ENCODE measurements at regions not wholly inside any gene's neighbourhood (a gene's known extent, or its start where the extent isn't known, plus 50 kb on each side); places are given as distances from the start of the nearest gene placed in this dataset.

DNA sequence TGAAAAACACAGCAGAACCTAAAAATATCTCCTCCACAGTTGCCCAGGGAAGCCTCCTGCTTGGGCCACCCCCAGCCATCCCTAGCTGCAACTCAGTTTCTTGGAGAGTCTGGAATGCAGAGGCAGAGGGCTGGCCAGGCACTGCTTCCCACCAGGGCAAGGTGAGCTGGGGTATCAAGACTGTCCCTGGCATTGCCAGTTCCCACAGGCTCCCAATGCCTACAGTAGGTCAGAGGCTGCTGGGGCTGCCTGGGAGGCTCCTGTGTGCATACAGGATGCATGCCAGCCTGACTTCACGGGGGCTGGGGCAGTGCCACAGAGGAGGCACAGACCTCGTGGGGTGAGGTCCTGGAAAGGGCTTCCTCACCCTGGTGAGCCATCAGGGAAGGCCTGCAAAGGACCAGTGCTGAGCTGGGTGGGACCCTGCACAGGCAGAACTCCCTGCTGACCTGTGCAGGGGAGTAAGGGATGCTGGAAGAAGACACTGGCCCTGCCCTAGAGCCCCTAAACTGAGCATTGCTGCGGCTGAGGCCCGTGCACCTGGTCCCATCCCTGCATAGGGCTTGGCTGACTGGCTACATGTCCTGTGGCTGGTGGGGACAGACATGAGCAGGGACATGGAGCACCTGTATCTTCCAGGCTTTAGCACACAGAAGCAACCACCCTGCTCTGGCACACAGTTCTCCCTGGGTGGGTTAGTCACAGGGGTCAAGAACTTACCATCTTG is 121.9 kb upstream of the RET start (continued):
- TF ChIP-seq, protein P1, sequence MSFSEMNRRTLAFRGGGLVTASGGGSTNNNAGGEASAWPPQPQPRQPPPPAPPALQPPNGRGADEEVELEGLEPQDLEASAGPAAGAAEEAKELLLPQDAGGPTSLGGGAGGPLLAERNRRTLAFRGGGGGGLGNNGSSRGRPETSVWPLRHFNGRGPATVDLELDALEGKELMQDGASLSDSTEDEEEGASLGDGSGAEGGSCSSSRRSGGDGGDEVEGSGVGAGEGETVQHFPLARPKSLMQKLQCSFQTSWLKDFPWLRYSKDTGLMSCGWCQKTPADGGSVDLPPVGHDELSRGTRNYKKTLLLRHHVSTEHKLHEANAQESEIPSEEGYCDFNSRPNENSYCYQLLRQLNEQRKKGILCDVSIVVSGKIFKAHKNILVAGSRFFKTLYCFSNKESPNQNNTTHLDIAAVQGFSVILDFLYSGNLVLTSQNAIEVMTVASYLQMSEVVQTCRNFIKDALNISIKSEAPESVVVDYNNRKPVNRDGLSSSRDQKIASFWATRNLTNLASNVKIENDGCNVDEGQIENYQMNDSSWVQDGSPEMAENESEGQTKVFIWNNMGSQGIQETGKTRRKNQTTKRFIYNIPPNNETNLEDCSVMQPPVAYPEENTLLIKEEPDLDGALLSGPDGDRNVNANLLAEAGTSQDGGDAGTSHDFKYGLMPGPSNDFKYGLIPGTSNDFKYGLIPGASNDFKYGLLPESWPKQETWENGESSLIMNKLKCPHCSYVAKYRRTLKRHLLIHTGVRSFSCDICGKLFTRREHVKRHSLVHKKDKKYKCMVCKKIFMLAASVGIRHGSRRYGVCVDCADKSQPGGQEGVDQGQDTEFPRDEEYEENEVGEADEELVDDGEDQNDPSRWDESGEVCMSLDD (tag by site-specific recombination; IDR thresholded peaks at IDR 0.05), result no peak
- TF ChIP-seq ZNF776 (tag by site-specific recombination; IDR thresholded peaks at IDR 0.05; ENCODE audit: borderline replicate concordance) (no peak), ZNF394 (tag by site-specific recombination; IDR thresholded peaks at IDR 0.05; ENCODE audit: borderline replicate concordance) (no peak), ZNF747 (tag by site-specific recombination; IDR thresholded peaks at IDR 0.05) (no peak), EGR2 (tag by site-specific recombination; IDR thresholded peaks at IDR 0.05; ENCODE audit: low read depth) (no peak)
- TF ChIP-seq, protein P2, sequence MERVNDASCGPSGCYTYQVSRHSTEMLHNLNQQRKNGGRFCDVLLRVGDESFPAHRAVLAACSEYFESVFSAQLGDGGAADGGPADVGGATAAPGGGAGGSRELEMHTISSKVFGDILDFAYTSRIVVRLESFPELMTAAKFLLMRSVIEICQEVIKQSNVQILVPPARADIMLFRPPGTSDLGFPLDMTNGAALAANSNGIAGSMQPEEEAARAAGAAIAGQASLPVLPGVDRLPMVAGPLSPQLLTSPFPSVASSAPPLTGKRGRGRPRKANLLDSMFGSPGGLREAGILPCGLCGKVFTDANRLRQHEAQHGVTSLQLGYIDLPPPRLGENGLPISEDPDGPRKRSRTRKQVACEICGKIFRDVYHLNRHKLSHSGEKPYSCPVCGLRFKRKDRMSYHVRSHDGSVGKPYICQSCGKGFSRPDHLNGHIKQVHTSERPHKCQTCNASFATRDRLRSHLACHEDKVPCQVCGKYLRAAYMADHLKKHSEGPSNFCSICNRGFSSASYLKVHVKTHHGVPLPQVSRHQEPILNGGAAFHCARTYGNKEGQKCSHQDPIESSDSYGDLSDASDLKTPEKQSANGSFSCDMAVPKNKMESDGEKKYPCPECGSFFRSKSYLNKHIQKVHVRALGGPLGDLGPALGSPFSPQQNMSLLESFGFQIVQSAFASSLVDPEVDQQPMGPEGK (tag by site-specific recombination; IDR thresholded peaks at IDR 0.05), result no peak
- TF ChIP-seq, protein P3, sequence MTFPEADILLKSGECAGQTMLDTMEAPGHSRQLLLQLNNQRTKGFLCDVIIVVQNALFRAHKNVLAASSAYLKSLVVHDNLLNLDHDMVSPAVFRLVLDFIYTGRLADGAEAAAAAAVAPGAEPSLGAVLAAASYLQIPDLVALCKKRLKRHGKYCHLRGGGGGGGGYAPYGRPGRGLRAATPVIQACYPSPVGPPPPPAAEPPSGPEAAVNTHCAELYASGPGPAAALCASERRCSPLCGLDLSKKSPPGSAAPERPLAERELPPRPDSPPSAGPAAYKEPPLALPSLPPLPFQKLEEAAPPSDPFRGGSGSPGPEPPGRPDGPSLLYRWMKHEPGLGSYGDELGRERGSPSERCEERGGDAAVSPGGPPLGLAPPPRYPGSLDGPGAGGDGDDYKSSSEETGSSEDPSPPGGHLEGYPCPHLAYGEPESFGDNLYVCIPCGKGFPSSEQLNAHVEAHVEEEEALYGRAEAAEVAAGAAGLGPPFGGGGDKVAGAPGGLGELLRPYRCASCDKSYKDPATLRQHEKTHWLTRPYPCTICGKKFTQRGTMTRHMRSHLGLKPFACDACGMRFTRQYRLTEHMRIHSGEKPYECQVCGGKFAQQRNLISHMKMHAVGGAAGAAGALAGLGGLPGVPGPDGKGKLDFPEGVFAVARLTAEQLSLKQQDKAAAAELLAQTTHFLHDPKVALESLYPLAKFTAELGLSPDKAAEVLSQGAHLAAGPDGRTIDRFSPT (tag by site-specific recombination; IDR thresholded peaks at IDR 0.05), result no peak
- TF ChIP-seq, protein P4, sequence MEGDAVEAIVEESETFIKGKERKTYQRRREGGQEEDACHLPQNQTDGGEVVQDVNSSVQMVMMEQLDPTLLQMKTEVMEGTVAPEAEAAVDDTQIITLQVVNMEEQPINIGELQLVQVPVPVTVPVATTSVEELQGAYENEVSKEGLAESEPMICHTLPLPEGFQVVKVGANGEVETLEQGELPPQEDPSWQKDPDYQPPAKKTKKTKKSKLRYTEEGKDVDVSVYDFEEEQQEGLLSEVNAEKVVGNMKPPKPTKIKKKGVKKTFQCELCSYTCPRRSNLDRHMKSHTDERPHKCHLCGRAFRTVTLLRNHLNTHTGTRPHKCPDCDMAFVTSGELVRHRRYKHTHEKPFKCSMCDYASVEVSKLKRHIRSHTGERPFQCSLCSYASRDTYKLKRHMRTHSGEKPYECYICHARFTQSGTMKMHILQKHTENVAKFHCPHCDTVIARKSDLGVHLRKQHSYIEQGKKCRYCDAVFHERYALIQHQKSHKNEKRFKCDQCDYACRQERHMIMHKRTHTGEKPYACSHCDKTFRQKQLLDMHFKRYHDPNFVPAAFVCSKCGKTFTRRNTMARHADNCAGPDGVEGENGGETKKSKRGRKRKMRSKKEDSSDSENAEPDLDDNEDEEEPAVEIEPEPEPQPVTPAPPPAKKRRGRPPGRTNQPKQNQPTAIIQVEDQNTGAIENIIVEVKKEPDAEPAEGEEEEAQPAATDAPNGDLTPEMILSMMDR (tag by site-specific recombination; IDR thresholded peaks at IDR 0.05), result no peak

DNA sequence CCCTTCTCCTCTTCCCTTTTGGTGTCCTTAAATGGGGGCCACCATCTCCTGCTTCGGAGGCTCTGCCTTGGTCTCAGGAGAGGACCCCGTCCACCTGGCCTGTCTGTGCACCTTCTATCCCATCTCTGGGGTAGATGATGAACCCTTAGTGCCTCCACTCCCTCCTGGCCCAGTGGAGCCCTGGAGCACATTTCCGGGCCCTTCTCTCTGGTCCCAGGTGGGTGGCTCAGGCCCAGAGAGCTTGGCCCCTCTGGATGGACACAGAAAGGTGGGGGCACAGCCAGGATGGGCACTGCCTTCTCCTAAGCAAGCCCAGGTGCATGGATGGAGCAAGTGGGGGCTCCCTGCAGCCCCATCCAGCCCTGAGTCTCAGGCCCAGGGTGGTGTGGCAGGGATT is 121.4 kb upstream of the RET start:
- no peaks in the 10 kb centered on the region; the same call in 1 of the 2 replicates for H3K4me1 ChIP-seq (ENCODE audit: control insufficient read depth, insufficient read depth, low read length)
- CTCF ChIA-PET, result interaction anchor here (0.7 kb wide), 1 partner anchor 58 kb away, joined by 4 read pairs; no protein-coding TSS in a partner anchor
- no peak overlapping the region for H3K4me3 ChIP-seq (ENCODE audit: low read depth, low read length)
- H3K36me3 ChIP-seq (ENCODE audit: control insufficient read depth in 2 of 2, insufficient read depth in 1 of 2, low read length in 2 of 2), result no peaks in the 10 kb centered on the region
- POLR2A ChIA-PET, result no interaction called here
- no peak overlapping the region for H3K27ac ChIP-seq (ENCODE audit: extremely low read depth, low read depth, low read length)
- no peaks in the 10 kb centered on the region for H3K9me3 ChIP-seq (ENCODE audit: control insufficient read depth, insufficient read depth, low read depth, low read length)
- TF ChIP-seq, protein P5, sequence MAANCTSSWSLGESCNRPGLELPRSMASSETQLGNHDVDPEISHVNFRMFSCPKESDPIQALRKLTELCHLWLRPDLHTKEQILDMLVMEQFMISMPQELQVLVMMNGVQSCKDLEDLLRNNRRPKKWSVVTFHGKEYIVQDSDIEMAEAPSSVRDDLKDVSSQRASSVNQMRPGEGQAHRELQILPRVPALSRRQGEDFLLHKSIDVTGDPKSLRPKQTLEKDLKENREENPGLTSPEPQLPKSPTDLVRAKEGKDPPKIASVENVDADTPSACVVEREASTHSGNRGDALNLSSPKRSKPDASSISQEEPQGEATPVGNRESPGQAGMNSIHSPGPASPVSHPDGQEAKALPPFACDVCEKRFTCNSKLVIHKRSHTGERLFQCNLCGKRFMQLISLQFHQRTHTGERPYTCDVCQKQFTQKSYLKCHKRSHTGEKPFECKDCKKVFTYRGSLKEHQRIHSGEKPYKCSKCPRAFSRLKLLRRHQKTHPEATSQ (tag by site-specific recombination; IDR thresholded peaks at IDR 0.05), result no peak
- TF ChIP-seq ZSCAN23 (tag by site-specific recombination; IDR thresholded peaks at IDR 0.05) (no peak), ZNF654 (tag by site-specific recombination; IDR thresholded peaks at IDR 0.05; ENCODE audit: low read depth) (no peak), ZBTB17 (tag by site-specific recombination; IDR thresholded peaks at IDR 0.05) (no peak), ZNF558 (tag by site-specific recombination; IDR thresholded peaks at IDR 0.05) (no peak), KLF9 (tag by site-specific recombination; IDR thresholded peaks at IDR 0.05; ENCODE audit: low read depth) (no peak), ZNF549 (tag by site-specific recombination; IDR thresholded peaks at IDR 0.05) (no peak), ZNF146 (tag by site-specific recombination; IDR thresholded peaks at IDR 0.05) (no peak), ZNF37A (tag by site-specific recombination; IDR thresholded peaks at IDR 0.05) (no peak), ZNF10 (tag by site-specific recombination; IDR thresholded peaks at IDR 0.05) (no peak), ZNF521 (tag by site-specific recombination; IDR thresholded peaks at IDR 0.05) (no peak), ZNF248 (tag by site-specific recombination; IDR thresholded peaks at IDR 0.05) (no peak), BCL11A (tag by site-specific recombination; IDR thresholded peaks at IDR 0.05; ENCODE audit: low read depth) (no peak), ZNF24 (tag by site-specific recombination; IDR thresholded peaks at IDR 0.05) (no peak), ZNF138 (tag by site-specific recombination; IDR thresholded peaks at IDR 0.05; ENCODE audit: borderline replicate concordance) (no peak), ZNF394 (tag by site-specific recombination; IDR thresholded peaks at IDR 0.05; ENCODE audit: borderline replicate concordance) (no peak), ZBTB20 (tag by site-specific recombination; IDR thresholded peaks at IDR 0.05) (no peak)
- TF ChIP-seq, protein P6, sequence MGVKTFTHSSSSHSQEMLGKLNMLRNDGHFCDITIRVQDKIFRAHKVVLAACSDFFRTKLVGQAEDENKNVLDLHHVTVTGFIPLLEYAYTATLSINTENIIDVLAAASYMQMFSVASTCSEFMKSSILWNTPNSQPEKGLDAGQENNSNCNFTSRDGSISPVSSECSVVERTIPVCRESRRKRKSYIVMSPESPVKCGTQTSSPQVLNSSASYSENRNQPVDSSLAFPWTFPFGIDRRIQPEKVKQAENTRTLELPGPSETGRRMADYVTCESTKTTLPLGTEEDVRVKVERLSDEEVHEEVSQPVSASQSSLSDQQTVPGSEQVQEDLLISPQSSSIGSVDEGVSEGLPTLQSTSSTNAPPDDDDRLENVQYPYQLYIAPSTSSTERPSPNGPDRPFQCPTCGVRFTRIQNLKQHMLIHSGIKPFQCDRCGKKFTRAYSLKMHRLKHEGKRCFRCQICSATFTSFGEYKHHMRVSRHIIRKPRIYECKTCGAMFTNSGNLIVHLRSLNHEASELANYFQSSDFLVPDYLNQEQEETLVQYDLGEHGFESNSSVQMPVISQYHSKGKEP (tag by site-specific recombination; IDR thresholded peaks at IDR 0.05), result no peak

Data from HEK293 (cell line).